ENCODE measurements at regions not wholly inside any gene's neighbourhood (a gene's known extent, or its start where the extent isn't known, plus 50 kb on each side); places are given as distances from the start of the nearest gene placed in this dataset.
"Not testable (repeated sequence)": the region's sequence is repeated elsewhere in the genome, so short reads cannot be mapped to it uniquely, and the experiment has no call there.

GRCh38 chr16:76123966-76124365, 153.2 kb upstream of the CNTNAP4 start:
- Histone ChIP-seq H3K27ac (no peak overlapping the region), H3K9me2 (ENCODE audit: insufficient read depth) (no peaks in the 10 kb centered on the region), H3K9me3 (ENCODE audit: insufficient read depth, low read depth) (no peaks in the 10 kb centered on the region), H3K4me3 (no peak overlapping the region), H3K36me3 (ENCODE audit: low read depth) (no peaks in the 10 kb centered on the region), H3K4me1 (replicated peaks; ENCODE audit: insufficient read depth) (no peaks in the 10 kb centered on the region), H3F3A (ENCODE audit: insufficient read depth, low read depth) (no peaks in the 10 kb centered on the region), H3K4me2 (no peak overlapping the region), H3K27me3 (ENCODE audit: insufficient read depth, low read depth) (no peaks in the 10 kb centered on the region; the same call in 1 of the 2 replicates), H4K20me1 (ENCODE audit: insufficient read depth) (no peaks in the 10 kb centered on the region; the same call in 1 of the 2 replicates), H2AFZ (no peak overlapping the region), H3K79me2 (ENCODE audit: low read depth) (no peaks in the 10 kb centered on the region)
- CTCF ChIA-PET = no interaction called here
- intact Hi-C loops (cut with micrococcal nuclease; ENCODE audit: unreplicated experiment) = no loop called here
- POLR2A ChIA-PET (ENCODE audit: unreplicated experiment) = no interaction called here
- TF ChIP-seq, protein P1, sequence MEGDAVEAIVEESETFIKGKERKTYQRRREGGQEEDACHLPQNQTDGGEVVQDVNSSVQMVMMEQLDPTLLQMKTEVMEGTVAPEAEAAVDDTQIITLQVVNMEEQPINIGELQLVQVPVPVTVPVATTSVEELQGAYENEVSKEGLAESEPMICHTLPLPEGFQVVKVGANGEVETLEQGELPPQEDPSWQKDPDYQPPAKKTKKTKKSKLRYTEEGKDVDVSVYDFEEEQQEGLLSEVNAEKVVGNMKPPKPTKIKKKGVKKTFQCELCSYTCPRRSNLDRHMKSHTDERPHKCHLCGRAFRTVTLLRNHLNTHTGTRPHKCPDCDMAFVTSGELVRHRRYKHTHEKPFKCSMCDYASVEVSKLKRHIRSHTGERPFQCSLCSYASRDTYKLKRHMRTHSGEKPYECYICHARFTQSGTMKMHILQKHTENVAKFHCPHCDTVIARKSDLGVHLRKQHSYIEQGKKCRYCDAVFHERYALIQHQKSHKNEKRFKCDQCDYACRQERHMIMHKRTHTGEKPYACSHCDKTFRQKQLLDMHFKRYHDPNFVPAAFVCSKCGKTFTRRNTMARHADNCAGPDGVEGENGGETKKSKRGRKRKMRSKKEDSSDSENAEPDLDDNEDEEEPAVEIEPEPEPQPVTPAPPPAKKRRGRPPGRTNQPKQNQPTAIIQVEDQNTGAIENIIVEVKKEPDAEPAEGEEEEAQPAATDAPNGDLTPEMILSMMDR (conservative IDR thresholded peaks at IDR 0.05) = no peak
- TF ChIP-seq EZH2 (IDR thresholded peaks at IDR 0.05; ENCODE audit: low read depth) = no peak
- no TSS peak for BruUV-seq (replicated peaks)
- no peak for DNase-seq

DNA sequence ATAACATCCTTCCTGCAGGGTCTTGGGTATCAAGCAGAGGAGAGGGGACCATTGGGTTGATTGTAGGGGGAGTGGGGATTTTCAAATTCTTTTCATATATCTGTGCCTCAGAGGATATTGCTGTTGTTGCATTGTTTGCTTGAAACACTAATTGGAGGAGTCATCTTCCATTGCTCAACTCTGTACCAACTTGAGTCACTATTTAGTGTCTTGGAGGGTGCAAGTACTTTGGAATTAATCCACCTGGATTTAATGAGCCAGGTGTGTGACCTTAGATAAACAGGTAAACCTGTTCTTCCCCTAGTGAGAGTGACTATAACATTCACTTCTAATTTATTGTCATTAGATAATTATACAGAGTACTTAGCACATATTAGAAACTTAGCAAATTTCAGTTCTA, 151.3 kb upstream of the CNTNAP4 start:
- Histone ChIP-seq H3K4me1 (replicated peaks; ENCODE audit: insufficient read depth) (no peaks in the 10 kb centered on the region), H3K27me3 (ENCODE audit: insufficient read depth, low read depth) (peaks cover 9% of the 10 kb centered on the region; the same call in 1 of the 2 replicates), H3K9me2 (ENCODE audit: insufficient read depth) (no peaks in the 10 kb centered on the region), H2AFZ (no peak overlapping the region), H3K9me3 (ENCODE audit: insufficient read depth, low read depth) (no peaks in the 10 kb centered on the region), H3F3A (ENCODE audit: insufficient read depth, low read depth) (no peaks in the 10 kb centered on the region), H3K4me3 (no peak overlapping the region), H3K79me2 (ENCODE audit: low read depth) (no peaks in the 10 kb centered on the region), H3K27ac (no peak overlapping the region), H3K4me2 (no peak overlapping the region), H4K20me1 (ENCODE audit: insufficient read depth) (no peaks in the 10 kb centered on the region; the same call in 1 of the 2 replicates), H3K36me3 (ENCODE audit: low read depth) (no peaks in the 10 kb centered on the region)
- no peak for DNase-seq
- ChIA-PET POLR2A (ENCODE audit: unreplicated experiment) (no interaction called here), CTCF (no interaction called here)
- no TSS peak for BruUV-seq (replicated peaks)
- TF ChIP-seq, protein P1 (conservative IDR thresholded peaks at IDR 0.05) = no peak
- no peak for TF ChIP-seq EZH2 (IDR thresholded peaks at IDR 0.05; ENCODE audit: low read depth)
- intact Hi-C loops (cut with micrococcal nuclease; ENCODE audit: unreplicated experiment) = no loop called here

DNA sequence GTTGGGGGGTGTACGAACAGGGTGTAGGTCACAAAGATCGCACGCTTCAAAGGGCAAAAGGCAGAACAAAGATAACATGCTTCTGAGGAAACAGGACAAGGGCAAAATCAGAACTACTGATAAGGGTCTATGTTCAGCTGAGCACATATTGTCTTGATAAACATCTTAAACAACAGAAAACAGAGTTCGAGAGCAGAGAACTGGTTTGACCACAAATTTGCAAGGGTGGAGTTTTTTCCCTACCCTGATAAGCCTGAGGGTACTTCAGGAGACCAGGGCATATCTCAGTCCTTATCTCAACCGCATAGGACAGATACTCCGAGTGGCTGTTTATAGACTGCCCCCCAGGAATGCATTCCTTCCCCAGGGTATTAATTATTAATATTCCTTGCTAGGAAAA, 139.1 kb upstream of the CNTNAP4 start:
- BruUV-seq (replicated peaks); H3K27me3 ChIP-seq (ENCODE audit: insufficient read depth, low read depth); H3K36me3 ChIP-seq (ENCODE audit: low read depth); H4K20me1 ChIP-seq (ENCODE audit: insufficient read depth); H3K4me3 ChIP-seq; DNase-seq; H2AFZ ChIP-seq; H3K4me2 ChIP-seq; CTCF ChIA-PET; H3K27ac ChIP-seq; POLR2A ChIA-PET (ENCODE audit: unreplicated experiment); intact Hi-C loops (cut with micrococcal nuclease; ENCODE audit: unreplicated experiment); H3K9me2 ChIP-seq (ENCODE audit: insufficient read depth); H3K79me2 ChIP-seq (ENCODE audit: low read depth); H3K9me3 ChIP-seq (ENCODE audit: insufficient read depth, low read depth); H3K4me1 ChIP-seq (replicated peaks; ENCODE audit: insufficient read depth); H3F3A ChIP-seq (ENCODE audit: insufficient read depth, low read depth): not testable (repeated sequence)

- ChIA-PET CTCF (no interaction called here), POLR2A (ENCODE audit: unreplicated experiment) (no interaction called here)
- Histone ChIP-seq H4K20me1 (ENCODE audit: insufficient read depth) (no peaks in the 10 kb centered on the region), H3K4me2 (no peak overlapping the region), H3K27ac (no peak overlapping the region), H3K36me3 (ENCODE audit: low read depth) (no peaks in the 10 kb centered on the region), H3K79me2 (ENCODE audit: low read depth) (no peaks in the 10 kb centered on the region), H2AFZ (no peak overlapping the region), H3K4me1 (replicated peaks; ENCODE audit: insufficient read depth) (no peaks in the 10 kb centered on the region), H3F3A (ENCODE audit: insufficient read depth, low read depth) (no peaks in the 10 kb centered on the region), H3K4me3 (no peak overlapping the region), H3K27me3 (ENCODE audit: insufficient read depth, low read depth) (no peaks in the 10 kb centered on the region), H3K9me3 (ENCODE audit: insufficient read depth, low read depth) (no peaks in the 10 kb centered on the region), H3K9me2 (ENCODE audit: insufficient read depth) (no peaks in the 10 kb centered on the region)
- BruUV-seq (replicated peaks) = no TSS peak
- DNase-seq = no peak
- no peak for TF ChIP-seq EZH2 (IDR thresholded peaks at IDR 0.05; ENCODE audit: low read depth)
- TF ChIP-seq, protein P1 (conservative IDR thresholded peaks at IDR 0.05) = no peak
- intact Hi-C loops (cut with micrococcal nuclease; ENCODE audit: unreplicated experiment) = no loop called here
Measured at GRCh38 chr16:76157629-76158028, 119.6 kb upstream of the CNTNAP4 start.
